Stimulated activated CD4-positive, alpha-beta T cell treated with anti-CD3 and anti-CD28 coated beads, Interleukin-1b, Interleukin-23, amount 100 ng/mL, for 48 hours (primary cell): ENCODE measurements at regions not wholly inside any gene's neighbourhood (a gene's known extent, or its start where the extent isn't known, plus 50 kb on each side); places are given as distances from the start of the nearest gene placed in this dataset.
"Not testable (repeated sequence)": the region's sequence is repeated elsewhere in the genome, so short reads cannot be mapped to it uniquely, and the experiment has no call there.

Experiments
- DNase-seq: peaks from one replicate; pipeline ENCODE4 v3.0.0-alpha.2; 2020

GRCh38 chr3:66633402-66634381 lies 132.9 kb upstream of the LRIG1 start:
- DNase-seq = no peak

GRCh38 chr3:66638717-66639116 lies 137.9 kb upstream of the LRIG1 start:
- no peak for DNase-seq

GRCh38 chr3:66639809-66640356 lies 139.1 kb upstream of the LRIG1 start:
- no peak for DNase-seq

GRCh38 chr3:66642019-66642418 lies 141.2 kb upstream of the LRIG1 start:
- DNase-seq = no peak

- no peak for DNase-seq
Measured at GRCh38 chr3:66642484-66642883, 141.7 kb upstream of the LRIG1 start.

GRCh38 chr3:66644549-66644948 lies 143.7 kb upstream of the LRIG1 start:
- DNase-seq = no peak

- DNase-seq = no peak
Measured at GRCh38 chr3:66648975-66649374, 148.2 kb upstream of the LRIG1 start.

- DNase-seq = not testable (repeated sequence)
Measured at GRCh38 chr3:66651520-66651919, 150.7 kb upstream of the LRIG1 start.

- not testable (repeated sequence) for DNase-seq
Measured at GRCh38 chr3:66652100-66652499, 151.3 kb upstream of the LRIG1 start.

- DNase-seq = no peak
Measured at GRCh38 chr3:66655044-66655443, 154.2 kb upstream of the LRIG1 start.

- no peak for DNase-seq
Measured at GRCh38 chr3:66655671-66656070, 154.8 kb upstream of the LRIG1 start.

- DNase-seq = no peak
Measured at GRCh38 chr3:66656609-66657008, 155.8 kb upstream of the LRIG1 start.

- DNase-seq = no peak
Measured at GRCh38 chr3:66659056-66659455, 158.2 kb upstream of the LRIG1 start.

GRCh38 chr3:66661628-66662027 lies 160.8 kb upstream of the LRIG1 start:
- no peak for DNase-seq

- DNase-seq = no peak
Measured at GRCh38 chr3:66662894-66663293, 162.1 kb upstream of the LRIG1 start.

GRCh38 chr3:66665021-66665695 lies 164.3 kb upstream of the LRIG1 start:
- no peak for DNase-seq

- no peak for DNase-seq
Measured at GRCh38 chr3:66666362-66666761, 165.5 kb upstream of the LRIG1 start.

- DNase-seq = no peak
Measured at GRCh38 chr3:66667263-66667662, 166.4 kb upstream of the LRIG1 start.

GRCh38 chr3:66671291-66671690 lies 170.5 kb upstream of the LRIG1 start:
- no peak for DNase-seq

GRCh38 chr3:66672830-66673229 lies 172.0 kb upstream of the LRIG1 start:
- no peak for DNase-seq

GRCh38 chr3:66673293-66673692 lies 172.5 kb upstream of the LRIG1 start:
- no peak for DNase-seq

- no peak for DNase-seq
Measured at GRCh38 chr3:66675366-66675765, 174.5 kb upstream of the LRIG1 start.

- no peak for DNase-seq
Measured at GRCh38 chr3:66692042-66692765, 191.4 kb upstream of the LRIG1 start.
